OCI-LY1 (cell line): ENCODE measurements at regions not wholly inside any gene's neighbourhood (a gene's known extent, or its start where the extent isn't known, plus 50 kb on each side); places are given as distances from the start of the nearest gene placed in this dataset.

Source experiments
- H2AFZ ChIP-seq: fragments of 200-600 bp; sonication (generic), shearing (Covaris generic); 2 replicates; pipeline ENCODE4 v1.6.0; 2014; ENCODE audit warnings: antibody characterized with exemption, mild to moderate bottlenecking, low read length
- H3F3A ChIP-seq: fragments of 200-600 bp; sonication (generic), shearing (Covaris generic); 2 replicates; pipeline ENCODE4 v1.6.0; 2014; ENCODE audit warnings: mild to moderate bottlenecking, antibody characterized with exemption, low read length, moderate library complexity; ENCODE audit not compliant: insufficient read depth
- H3K27ac ChIP-seq: fragments of 200-600 bp; sonication (generic); 2 replicates; pipeline ENCODE4 v1.5.1; 2014; ENCODE audit warnings: low read length, mixed run types, mild to moderate bottlenecking, low read depth; ENCODE audit not compliant: poor library complexity, severe bottlenecking
- H3K27me3 ChIP-seq: fragments of 200-600 bp; sonication (generic); 2 replicates; pipeline ENCODE4 v1.6.0; 2014; ENCODE audit warnings: antibody characterized with exemption, mild to moderate bottlenecking, low read length, moderate library complexity; ENCODE audit not compliant: insufficient read depth
- H3K36me3 ChIP-seq: fragments of 200-600 bp; sonication (generic); 2 replicates; pipeline ENCODE4 v1.6.1; 2014; ENCODE audit warnings: mild to moderate bottlenecking, antibody characterized with exemption, low read length, moderate library complexity, mixed read lengths; ENCODE audit not compliant: insufficient read depth
- H3K4me1 ChIP-seq: fragments of 200-600 bp; sonication (generic); 2 replicates; pipeline ENCODE4 v1.5.1; 2014; ENCODE audit warnings: mild to moderate bottlenecking, low read length, moderate library complexity; ENCODE audit not compliant: insufficient read depth, severe bottlenecking
- H3K4me2 ChIP-seq: fragments of 200-600 bp; sonication (generic), shearing (Covaris generic); 2 replicates; pipeline ENCODE4 v1.6.1; 2014; ENCODE audit warnings: low read length
- H3K4me3 ChIP-seq: fragments of 200-600 bp; sonication (generic); 2 replicates; pipeline ENCODE4 v1.5.1; 2014; ENCODE audit warnings: low read length, low read depth, mild to moderate bottlenecking, mixed read lengths; ENCODE audit not compliant: poor library complexity, severe bottlenecking
- H3K79me2 ChIP-seq: fragments of 200-600 bp; shearing (Covaris generic); 2 replicates; pipeline ENCODE4 v1.6.1; 2016; ENCODE audit warnings: mixed run types, low read length, mixed read lengths; ENCODE audit not compliant: insufficient read depth
- H3K9ac ChIP-seq: fragments of 200-600 bp; sonication (generic), shearing (Covaris generic); 2 replicates; pipeline ENCODE4 v1.6.1; 2014; ENCODE audit warnings: mild to moderate bottlenecking, low read length, mixed read lengths
- H3K9me2 ChIP-seq: fragments of 200-600 bp; sonication (generic), shearing (Covaris generic); 2 replicates; pipeline ENCODE4 v1.6.1; 2014; ENCODE audit warnings: low read depth, mild to moderate bottlenecking, low read length, mixed read lengths
- H3K9me3 ChIP-seq: fragments of 200-600 bp; shearing (Covaris generic); 2 replicates; pipeline ENCODE4 v1.6.1; 2014; ENCODE audit warnings: low read length, mixed read lengths
- H4K20me1 ChIP-seq: fragments of 200-600 bp; sonication (generic), shearing (Covaris generic); 2 replicates; pipeline ENCODE4 v1.6.0; 2016; ENCODE audit warnings: mild to moderate bottlenecking, low read length; ENCODE audit not compliant: insufficient read depth
- CTCF ChIP-seq: fragments of 200-600 bp; sonication (generic), shearing (Covaris generic); IDR thresholded peaks from 2 replicates; pipeline ENCODE4 v1.5.1; 2017; ENCODE audit warnings: mild to moderate bottlenecking, antibody characterized with exemption, low read length, moderate library complexity, mixed read lengths
- EZH2 ChIP-seq: fragments of 200-600 bp; sonication (generic), shearing (Covaris generic); IDR thresholded peaks from 2 replicates; pipeline ENCODE4 v1.8.0; 2017; ENCODE audit warnings: borderline replicate concordance, mixed run types, mild to moderate bottlenecking, antibody characterized with exemption, low read length, moderate library complexity, mixed read lengths

- no peak overlapping the region for H3K27ac ChIP-seq
- no peaks in the 10 kb centered on the region for H3K9me2 ChIP-seq
- H3K4me2 ChIP-seq = no peak overlapping the region
- TF ChIP-seq EZH2 = no peak
- no peak for TF ChIP-seq CTCF
- H3F3A ChIP-seq = no peaks in the 10 kb centered on the region
- H2AFZ ChIP-seq = no peak overlapping the region
- no peaks in the 10 kb centered on the region for H3K27me3 ChIP-seq
- no peaks in the 10 kb centered on the region for H3K79me2 ChIP-seq
- H3K4me3 ChIP-seq = no peak overlapping the region
- no peaks in the 10 kb centered on the region for H3K9me3 ChIP-seq
- H3K36me3 ChIP-seq = no peaks in the 10 kb centered on the region
- no peak overlapping the region for H3K9ac ChIP-seq
- H4K20me1 ChIP-seq = no peaks in the 10 kb centered on the region
- H3K4me1 ChIP-seq = no peaks in the 10 kb centered on the region
Observed at GRCh38 chr18:43714343-43715010, 437.2 kb upstream of the SYT4 start.

- H4K20me1 ChIP-seq = no peaks in the 10 kb centered on the region
- TF ChIP-seq CTCF (no peak), EZH2 (no peak)
- no peak overlapping the region for H3K9ac ChIP-seq
- H3K4me2 ChIP-seq = no peak overlapping the region
- no peak overlapping the region for H3K4me3 ChIP-seq
- H3K9me2 ChIP-seq = no peaks in the 10 kb centered on the region
- H3K79me2 ChIP-seq = no peaks in the 10 kb centered on the region
- no peaks in the 10 kb centered on the region for H3K4me1 ChIP-seq
- no peaks in the 10 kb centered on the region for H3K36me3 ChIP-seq
- no peaks in the 10 kb centered on the region for H3K27me3 ChIP-seq
- no peaks in the 10 kb centered on the region for H3K9me3 ChIP-seq
- H2AFZ ChIP-seq = no peak overlapping the region
- no peaks in the 10 kb centered on the region for H3F3A ChIP-seq
- H3K27ac ChIP-seq = no peak overlapping the region
Observed at GRCh38 chr18:43719267-43719795, 442.0 kb upstream of the SYT4 start.

- Histone ChIP-seq H3K36me3 (no peaks in the 10 kb centered on the region), H3K9me2 (no peaks in the 10 kb centered on the region), H3K4me3 (no peak overlapping the region), H3F3A (no peaks in the 10 kb centered on the region), H3K9ac (no peak overlapping the region), H2AFZ (no peak overlapping the region), H3K27ac (no peak overlapping the region), H3K4me2 (no peak overlapping the region), H4K20me1 (no peaks in the 10 kb centered on the region), H3K4me1 (no peaks in the 10 kb centered on the region), H3K27me3 (no peaks in the 10 kb centered on the region), H3K79me2 (no peaks in the 10 kb centered on the region), H3K9me3 (no peaks in the 10 kb centered on the region)
- TF ChIP-seq EZH2 (no peak), CTCF (no peak)
Observed at GRCh38 chr18:43720041-43720440, 442.8 kb upstream of the SYT4 start.
